ENCODE measurements at regions not wholly inside any gene's neighbourhood (a gene's known extent, or its start where the extent isn't known, plus 50 kb on each side); places are given as distances from the start of the nearest gene placed in this dataset.
A peak's percentile ranks its signal among the peaks of the same experiment; 100 is the strongest.

GRCh38 chr2:62313449-62314227 lies 117.7 kb downstream of the B3GNT2 start:
- Histone ChIP-seq H3K9ac (ENCODE audit: insufficient read depth, low read length) (no peak overlapping the region), H3K4me2 (ENCODE audit: extremely low read depth, insufficient read depth, low read length) (no peak overlapping the region), H3K9me3 (ENCODE audit: control insufficient read depth, insufficient read depth, low read depth, low read length) (no peaks in the 10 kb centered on the region), H4K20me1 (ENCODE audit: control insufficient read depth, extremely low read depth, insufficient read depth, low read length) (no peaks in the 10 kb centered on the region), H3K36me3 (ENCODE audit: control insufficient read depth, insufficient read depth, low read length) (no peaks in the 10 kb centered on the region), H2AFZ (ENCODE audit: low read length) (no peak overlapping the region), H3K27ac (ENCODE audit: insufficient read depth, low read length) (no peak overlapping the region), H3K4me3 (replicated peaks in 1 of 4; ENCODE audit: control extremely low read depth in 1 of 4, insufficient read depth in 1 of 4, low read depth in 3 of 4, low read length in 4 of 4) (no peak overlapping the region), H3K4me1 (ENCODE audit: control insufficient read depth, extremely low read depth, insufficient read depth, low read length) (no peaks in the 10 kb centered on the region), H3K79me2 (ENCODE audit: control insufficient read depth, insufficient read depth, low read length) (no peaks in the 10 kb centered on the region), H3K27me3 (ENCODE audit: control insufficient read depth, insufficient read depth, low read length) (no peaks in the 10 kb centered on the region)
- no peak for DNase-seq (ENCODE audit: low read depth in 2 of 2)
- TF ChIP-seq CTCF (conservative IDR thresholded peaks at IDR 0.05 in 1 of 2, IDR thresholded peaks at IDR 0.05 in 1 of 2; ENCODE audit: low read depth in 1 of 2, low read length in 2 of 2) (no peak), EZH2 (IDR thresholded peaks at IDR 0.05; ENCODE audit: low read length, missing control alignments) (no peak)

DNA sequence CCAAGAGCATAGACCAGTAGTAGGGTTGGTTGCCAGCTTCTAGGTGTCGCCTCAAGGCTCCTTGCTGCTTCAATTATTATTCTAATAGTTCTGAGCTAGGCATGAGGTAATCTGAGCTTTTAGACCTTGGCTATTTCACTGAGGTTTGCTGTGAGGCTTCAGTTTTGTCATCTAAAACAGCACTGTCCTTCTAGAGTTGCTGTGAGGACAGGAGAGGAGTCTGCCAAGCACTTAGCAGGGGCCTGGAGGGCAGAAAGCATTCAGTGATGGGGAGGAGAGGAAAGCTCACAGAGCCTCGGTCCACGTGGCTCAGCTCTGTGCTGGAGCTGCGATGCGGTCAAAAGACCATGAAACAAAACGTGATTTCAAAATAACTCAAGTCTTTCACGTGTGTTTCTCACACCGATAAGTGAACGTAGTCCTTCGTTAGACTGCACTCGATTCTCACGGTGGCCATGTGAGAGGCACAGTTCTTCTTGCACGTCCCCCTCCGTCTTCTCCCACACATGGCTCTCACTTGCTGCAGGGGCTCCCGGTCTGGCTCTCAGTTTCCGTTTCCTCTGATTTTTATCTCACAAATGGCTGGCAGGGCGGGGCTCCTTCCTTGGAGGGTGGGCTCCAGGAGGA lies 113.7 kb downstream of the B3GNT2 start:
- H4K20me1 ChIP-seq (ENCODE audit: control insufficient read depth, extremely low read depth, insufficient read depth, low read length) = no peaks in the 10 kb centered on the region
- no peaks in the 10 kb centered on the region for H3K9me3 ChIP-seq (ENCODE audit: control insufficient read depth, insufficient read depth, low read depth, low read length)
- no peak overlapping the region for H3K27ac ChIP-seq (ENCODE audit: insufficient read depth, low read length)
- no peak for DNase-seq (ENCODE audit: low read depth in 2 of 2)
- peak overlapping the region; percentile 33 for H3K4me2 ChIP-seq (ENCODE audit: extremely low read depth, insufficient read depth, low read length)
- no peak overlapping the region for H3K9ac ChIP-seq (ENCODE audit: insufficient read depth, low read length)
- H3K4me3 ChIP-seq (replicated peaks in 1 of 4; ENCODE audit: control extremely low read depth in 1 of 4, insufficient read depth in 1 of 4, low read depth in 3 of 4, low read length in 4 of 4) = peak overlapping the region in 1 of 4 experiments; percentile 33
- no peaks in the 10 kb centered on the region for H3K4me1 ChIP-seq (ENCODE audit: control insufficient read depth, extremely low read depth, insufficient read depth, low read length)
- H3K79me2 ChIP-seq (ENCODE audit: control insufficient read depth, insufficient read depth, low read length) = no peaks in the 10 kb centered on the region
- TF ChIP-seq CTCF (conservative IDR thresholded peaks at IDR 0.05 in 1 of 2, IDR thresholded peaks at IDR 0.05 in 1 of 2; ENCODE audit: low read depth in 1 of 2, low read length in 2 of 2) (no peak), EZH2 (IDR thresholded peaks at IDR 0.05; ENCODE audit: low read length, missing control alignments) (no peak)
- H3K27me3 ChIP-seq (ENCODE audit: control insufficient read depth, insufficient read depth, low read length) = no peaks in the 10 kb centered on the region
- no peaks in the 10 kb centered on the region for H3K36me3 ChIP-seq (ENCODE audit: control insufficient read depth, insufficient read depth, low read length)
- peak overlapping the region; percentile 81 for H2AFZ ChIP-seq (ENCODE audit: low read length)

DNA sequence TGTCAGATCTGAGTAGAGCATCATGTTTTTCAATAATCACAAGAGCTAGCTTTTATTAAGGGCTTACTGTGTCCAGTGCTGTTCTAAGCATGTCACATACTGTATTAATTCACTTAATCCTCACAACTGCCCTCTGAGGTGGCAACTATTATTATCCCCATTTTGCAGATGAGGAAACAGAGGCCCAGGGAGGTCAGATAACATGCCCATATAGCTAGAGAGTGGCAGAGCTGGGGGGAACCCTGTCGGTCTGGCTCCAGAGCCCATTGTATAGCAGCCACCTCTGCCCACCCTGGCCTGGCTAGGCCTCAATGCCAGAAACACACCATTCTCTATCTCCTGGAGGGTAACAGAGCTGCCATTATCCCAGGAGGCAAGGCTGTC lies 113.2 kb downstream of the B3GNT2 start:
- Histone ChIP-seq H3K9ac (ENCODE audit: insufficient read depth, low read length) (no peak overlapping the region), H3K9me3 (ENCODE audit: control insufficient read depth, insufficient read depth, low read depth, low read length) (no peaks in the 10 kb centered on the region), H3K27ac (ENCODE audit: insufficient read depth, low read length) (no peak overlapping the region), H3K36me3 (ENCODE audit: control insufficient read depth, insufficient read depth, low read length) (no peaks in the 10 kb centered on the region), H4K20me1 (ENCODE audit: control insufficient read depth, extremely low read depth, insufficient read depth, low read length) (no peaks in the 10 kb centered on the region), H3K4me2 (ENCODE audit: extremely low read depth, insufficient read depth, low read length) (no peak overlapping the region), H3K4me1 (ENCODE audit: control insufficient read depth, extremely low read depth, insufficient read depth, low read length) (no peaks in the 10 kb centered on the region), H2AFZ (ENCODE audit: low read length) (no peak overlapping the region), H3K4me3 (replicated peaks in 1 of 4; ENCODE audit: control extremely low read depth in 1 of 4, insufficient read depth in 1 of 4, low read depth in 3 of 4, low read length in 4 of 4) (no peak overlapping the region), H3K79me2 (ENCODE audit: control insufficient read depth, insufficient read depth, low read length) (no peaks in the 10 kb centered on the region), H3K27me3 (ENCODE audit: control insufficient read depth, insufficient read depth, low read length) (no peaks in the 10 kb centered on the region)
- no peak for TF ChIP-seq CTCF (conservative IDR thresholded peaks at IDR 0.05 in 1 of 2, IDR thresholded peaks at IDR 0.05 in 1 of 2; ENCODE audit: low read depth in 1 of 2, low read length in 2 of 2)
- TF ChIP-seq EZH2 (IDR thresholded peaks at IDR 0.05; ENCODE audit: low read length, missing control alignments) = no peak
- no peak for DNase-seq (ENCODE audit: low read depth in 2 of 2)

Measured in fibroblast of lung (primary cell).